ENCODE measurements at regions not wholly inside any gene's neighbourhood (a gene's known extent, or its start where the extent isn't known, plus 50 kb on each side); places are given as distances from the start of the nearest gene placed in this dataset.
"Not testable (repeated sequence)": the region's sequence is repeated elsewhere in the genome, so short reads cannot be mapped to it uniquely, and the experiment has no call there.

DNA sequence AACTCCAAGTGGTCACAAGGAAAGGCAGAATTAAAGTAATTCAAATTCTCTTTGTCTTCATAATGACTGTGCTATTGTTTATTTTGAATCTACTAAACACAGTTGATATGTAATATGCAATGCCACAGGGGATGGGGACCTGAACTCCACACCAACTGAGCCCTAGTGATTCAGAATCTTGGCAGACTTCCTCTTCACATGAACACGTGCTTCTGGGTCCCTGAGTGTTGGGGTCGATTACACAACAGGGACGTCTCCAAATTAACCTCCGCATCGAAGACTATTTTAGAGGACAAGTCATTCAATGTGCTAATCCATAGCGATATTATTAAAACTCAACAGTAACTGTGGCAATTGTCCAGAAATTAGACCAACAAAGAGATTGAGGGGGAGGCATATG lies 95.3 kb upstream of the CARD11 start:
- no peak for DNase-seq

DNA sequence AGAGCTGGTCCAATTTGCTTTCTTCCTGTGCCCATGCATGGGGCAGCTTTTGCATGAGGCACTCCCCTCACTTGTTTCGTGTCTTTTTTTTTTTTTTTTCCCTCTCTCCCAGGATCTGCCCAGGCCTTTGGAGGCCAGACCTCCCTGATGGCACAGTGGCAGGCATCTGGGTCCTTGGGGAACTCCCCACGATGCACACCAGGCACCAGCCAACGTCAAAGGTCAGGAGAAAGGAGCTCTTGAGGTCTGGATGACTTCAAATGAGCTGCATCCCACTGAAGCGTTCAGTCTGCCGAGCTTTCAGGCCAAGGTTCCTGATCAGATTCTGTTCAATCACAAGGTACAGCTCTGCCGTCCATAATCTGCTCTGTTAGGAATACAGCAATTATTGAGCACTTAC lies 97.2 kb upstream of the CARD11 start:
- DNase-seq: no peak

DNA sequence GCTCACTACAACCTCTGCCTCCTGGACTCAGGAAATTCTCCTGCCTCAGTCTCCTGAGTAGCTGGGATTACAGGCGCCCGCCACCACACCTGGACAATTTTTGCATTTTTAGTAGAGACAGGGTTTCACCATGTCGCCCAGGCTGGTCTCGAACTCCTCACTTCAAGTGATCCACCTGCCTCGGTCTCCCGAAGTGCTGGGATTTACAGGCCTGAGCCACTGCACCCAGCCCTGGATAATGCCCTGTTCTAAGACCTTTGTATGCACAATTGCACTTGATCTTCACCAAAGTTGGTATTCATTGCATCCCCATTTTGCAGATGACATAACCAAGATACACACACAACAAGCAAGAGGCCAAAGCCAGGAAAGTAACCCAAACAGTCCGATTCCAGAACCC lies 97.7 kb upstream of the CARD11 start:
- no peak for DNase-seq

DNA sequence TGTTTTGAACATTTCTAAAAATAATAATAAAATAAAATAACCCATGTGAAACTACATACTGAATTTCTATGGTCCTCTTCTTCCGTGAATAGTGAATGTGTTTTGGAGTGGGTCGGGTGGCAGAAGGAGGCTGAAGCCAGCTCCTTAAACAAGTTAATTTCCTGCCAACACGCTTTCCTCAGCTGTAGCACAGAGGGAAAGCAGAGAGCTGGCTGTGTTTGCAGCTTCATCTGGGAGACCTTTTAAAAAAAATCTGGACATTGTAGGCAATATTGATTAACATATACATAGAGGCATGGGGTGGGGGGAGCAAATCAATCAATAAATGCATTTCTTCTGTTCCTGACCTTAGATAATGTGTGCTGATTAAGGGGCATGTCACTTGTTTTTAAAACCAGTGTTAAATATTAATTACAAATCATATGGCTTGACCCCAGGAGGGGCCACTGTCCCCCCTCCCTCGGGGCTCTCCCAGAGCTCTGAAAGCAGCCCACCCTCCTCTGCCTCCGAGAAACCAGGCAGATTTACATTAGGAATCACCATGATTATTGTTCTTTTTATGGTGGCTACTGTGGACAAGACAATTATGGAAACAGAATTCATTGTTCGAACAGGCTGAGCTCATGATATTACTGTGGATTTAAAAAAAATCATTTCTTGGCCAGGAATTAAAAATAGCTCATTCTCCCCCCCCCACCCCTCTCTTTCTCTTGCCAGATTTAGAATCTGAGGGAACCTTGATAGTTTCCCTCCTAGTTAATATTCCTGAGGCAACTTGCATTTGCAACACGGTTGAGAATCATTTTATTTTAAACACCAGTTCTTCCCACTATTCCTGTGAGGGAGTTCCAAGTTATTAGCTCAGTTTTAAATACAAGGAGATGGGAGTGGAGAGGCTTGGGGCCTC lies 100.5 kb upstream of the CARD11 start:
- no peak for DNase-seq

DNA sequence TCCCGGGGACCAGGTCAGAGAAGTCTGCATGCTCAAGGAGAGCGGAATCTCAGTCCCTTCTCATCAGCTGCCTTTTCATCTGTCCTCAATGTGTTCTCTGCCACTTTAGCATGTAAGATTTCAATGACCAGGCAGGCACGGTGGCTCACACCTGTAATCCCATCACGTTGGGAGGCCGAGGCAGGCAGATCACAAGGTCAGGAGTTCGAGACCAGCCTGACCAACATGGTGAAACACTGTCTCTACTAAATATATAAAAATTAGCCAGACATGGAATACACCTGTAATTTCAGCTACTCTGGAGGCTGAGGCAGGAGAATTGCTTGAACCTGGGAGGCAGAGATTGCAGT lies 101.1 kb upstream of the CARD11 start:
- not testable (repeated sequence) for DNase-seq

DNA sequence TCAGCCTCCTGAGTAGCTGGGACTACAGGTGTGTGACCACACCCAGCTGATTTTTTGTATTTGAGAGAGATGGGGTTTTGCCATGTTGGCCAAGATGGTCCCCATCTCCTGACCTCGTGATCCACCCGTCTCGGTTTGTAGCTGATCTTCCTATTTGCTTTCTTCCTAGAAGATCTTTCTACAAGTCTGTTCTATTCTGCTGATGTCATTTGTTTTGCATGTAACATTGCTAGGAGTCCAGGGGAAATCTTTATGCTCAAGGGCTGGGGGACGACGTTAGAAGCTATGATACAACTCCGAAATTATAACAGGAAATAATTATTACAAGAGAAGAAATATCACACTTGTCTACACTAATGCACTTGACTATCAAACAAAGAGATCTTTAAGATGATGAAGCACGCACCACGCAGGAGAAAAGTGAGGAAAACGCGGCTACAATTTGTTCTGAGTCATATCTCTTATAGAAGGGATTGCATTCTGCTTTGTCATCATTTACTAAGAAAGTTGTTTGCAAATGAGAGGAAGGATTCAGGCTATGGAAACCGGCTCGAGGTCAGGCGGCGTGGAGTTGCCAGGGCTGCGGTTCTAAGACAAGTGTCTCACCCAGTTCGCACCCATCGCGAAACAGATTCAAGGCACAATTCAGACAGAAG lies 103.0 kb upstream of the CARD11 start:
- no peak for DNase-seq

DNA sequence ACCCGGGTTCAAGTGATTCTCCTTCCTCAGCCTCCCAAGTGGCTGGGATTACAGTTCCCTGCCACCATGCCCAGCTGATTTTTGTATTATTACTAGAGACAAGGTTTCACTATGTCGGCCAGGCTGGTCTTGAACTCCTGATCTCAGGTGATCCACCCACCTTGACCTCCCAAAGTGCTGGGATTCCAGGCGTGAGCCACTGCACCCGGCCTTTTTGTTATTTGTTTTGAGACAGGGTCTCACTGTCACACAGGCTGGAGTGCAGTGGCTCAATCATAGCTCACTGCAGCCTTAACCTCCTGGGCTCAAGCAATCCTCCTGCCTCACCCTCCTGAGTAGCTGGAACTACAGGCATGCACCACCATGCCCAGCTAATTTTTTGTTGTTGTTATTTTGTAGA lies 104.8 kb upstream of the CARD11 start:
- not testable (repeated sequence) for DNase-seq

DNA sequence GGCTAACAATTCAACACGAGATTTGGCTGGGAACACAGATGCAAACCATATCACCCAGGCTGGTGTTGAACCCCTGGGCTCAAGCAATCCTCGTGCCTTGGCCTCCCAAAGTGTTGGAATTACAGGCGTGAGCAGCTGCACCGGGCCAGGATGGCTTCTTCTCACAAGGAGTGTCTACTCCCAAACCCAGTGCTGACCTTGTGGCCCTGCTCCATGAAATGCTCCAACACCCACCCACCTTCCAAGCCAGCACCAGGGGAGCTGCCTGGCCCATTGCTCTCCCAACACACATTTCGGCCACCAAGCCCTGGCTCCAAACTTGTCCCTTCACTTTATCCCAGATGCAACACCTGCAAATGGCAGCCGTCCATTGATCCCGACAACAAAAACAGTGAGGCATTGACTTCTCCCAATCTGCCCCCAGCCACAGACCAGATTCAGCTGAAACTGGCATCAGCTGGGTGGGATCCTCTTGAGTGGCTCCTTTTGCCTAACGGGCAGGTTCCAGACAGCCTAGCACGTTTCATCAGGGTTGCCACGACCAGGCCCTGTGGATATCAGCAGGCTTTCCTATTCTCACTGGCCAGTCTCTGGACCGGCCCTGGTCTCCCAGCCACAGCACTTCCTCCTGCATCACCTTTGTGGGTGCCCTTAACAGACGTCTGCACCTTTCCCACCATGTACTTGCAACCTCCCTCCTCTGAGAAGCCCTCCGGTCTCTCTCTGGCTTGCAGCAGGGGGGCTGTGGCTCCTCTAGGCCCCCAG lies 105.7 kb upstream of the CARD11 start:
- DNase-seq: no peak

DNA sequence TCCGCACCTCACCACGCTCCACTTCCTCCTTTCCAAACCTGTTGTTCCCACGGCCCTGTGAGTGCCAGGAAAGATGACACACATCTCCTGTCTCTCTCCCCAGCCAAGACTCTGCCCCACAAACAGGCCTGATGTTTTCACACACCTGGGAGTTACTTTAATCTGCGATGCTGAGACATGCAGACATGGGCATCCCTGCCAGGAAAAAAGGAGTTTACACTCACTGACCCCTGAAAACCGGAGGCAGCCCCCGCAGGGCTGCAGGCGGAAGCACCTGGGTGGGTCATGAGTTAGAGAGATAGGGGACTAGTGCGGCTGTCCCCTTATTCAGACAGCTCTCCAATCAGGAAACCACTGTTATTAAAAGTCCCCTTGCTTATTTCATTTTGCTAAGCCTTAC lies 106.4 kb upstream of the CARD11 start:
- DNase-seq: no peak

DNA sequence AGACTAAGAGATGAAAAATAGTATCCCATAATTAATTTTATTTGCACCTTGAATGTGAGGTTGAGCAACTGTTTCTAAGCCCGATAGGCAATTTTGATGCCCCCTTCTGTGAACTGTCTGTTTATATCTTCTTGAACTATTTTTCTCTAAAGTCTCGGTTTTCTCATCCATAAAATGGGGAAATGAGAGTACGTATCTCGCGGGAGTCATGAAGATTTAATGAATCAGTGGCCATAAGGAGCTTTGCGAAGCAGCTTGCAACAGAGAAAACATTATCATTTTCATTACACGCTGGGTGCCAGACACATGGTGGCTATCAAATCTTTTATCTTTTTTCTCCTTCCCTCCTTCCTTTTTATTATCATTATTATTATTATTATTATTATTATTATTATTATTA lies 108.1 kb upstream of the CARD11 start:
- DNase-seq: no peak

DNA sequence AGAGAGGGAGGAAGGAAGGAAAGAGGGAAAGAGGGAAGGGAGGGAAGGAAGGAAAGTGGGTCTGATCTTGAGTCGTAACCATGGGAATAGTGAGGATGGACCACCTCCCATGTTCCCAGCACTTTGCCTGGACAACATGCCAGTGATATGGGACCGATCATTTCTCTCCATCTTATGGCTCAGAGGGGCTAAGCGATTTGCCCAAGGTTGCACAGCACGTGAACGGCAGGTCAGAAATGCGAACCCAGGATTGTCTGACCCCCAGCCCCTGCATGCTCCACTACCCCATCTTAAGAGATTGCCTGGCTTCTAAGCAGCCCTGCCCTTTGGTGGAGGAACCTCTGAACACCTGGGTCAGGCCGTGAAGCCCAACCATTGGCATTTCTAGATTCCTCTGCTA lies 109.0 kb upstream of the CARD11 start:
- DNase-seq: no peak

DNA sequence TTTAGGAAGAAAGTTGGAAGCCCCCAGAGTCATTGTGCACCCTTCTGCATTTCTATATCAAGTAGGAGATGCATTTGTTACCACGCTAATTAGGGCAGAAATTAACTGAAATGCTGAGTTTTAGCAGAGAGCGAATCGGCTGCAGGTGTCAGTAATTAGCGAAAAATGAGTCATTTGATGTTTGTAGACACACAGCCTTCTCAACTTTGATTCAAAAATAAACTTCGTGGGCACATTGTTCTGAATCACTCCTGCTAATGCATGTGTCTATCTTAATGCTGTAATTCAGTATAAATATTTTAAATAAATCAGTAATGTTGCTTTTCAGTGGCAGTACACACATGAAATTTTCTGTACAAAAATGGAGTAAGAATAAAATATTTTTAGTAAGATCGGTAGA lies 109.5 kb upstream of the CARD11 start:
- DNase-seq: no peak

DNA sequence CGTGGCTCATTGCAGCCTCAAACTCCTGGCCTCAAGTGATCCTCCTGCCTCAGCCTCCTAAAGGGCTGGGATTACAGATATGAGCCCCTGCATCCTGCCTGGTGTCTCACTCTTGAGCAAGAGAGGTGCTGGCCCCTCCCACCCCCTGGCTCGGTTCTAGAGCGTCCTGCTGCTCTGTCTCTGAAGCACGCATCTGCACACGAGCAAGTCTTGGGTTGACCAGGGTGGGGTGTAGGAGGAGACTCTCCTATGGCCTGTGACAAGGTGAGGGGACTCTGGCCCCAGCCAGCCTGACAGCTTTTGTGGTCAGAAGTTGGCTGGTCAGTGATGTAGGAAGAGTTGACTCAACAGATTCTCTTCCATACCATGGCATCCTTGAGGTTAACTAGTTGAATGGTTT lies 110.7 kb upstream of the CARD11 start:
- DNase-seq: no peak

DNA sequence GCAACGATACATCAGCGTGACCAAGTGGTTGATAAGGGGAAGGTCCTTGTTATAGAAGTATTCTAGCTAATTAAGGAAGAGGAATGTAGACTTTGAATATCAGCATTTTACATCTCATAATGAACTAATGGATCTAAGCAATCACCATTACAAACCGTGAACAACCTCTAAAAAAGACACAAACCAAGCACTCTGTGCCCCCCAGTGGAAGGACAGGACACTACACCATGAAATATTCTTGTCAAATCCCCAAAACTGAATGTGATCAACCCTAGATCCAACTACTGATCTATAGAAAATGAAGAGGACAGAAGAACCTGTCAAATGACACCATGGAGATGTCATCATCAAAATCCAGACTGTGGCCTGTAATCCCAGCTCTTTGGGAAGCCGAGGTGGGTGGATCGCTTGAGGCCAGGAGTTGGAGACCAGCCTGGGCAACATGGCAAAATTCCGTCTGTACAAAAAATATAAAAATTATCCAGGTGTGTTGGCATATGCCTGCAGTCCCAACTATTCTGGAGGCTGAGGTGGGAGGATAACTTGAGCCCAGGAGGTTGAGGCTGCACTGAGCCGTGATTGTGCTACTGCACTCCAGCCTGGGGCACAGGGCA lies 111.3 kb upstream of the CARD11 start:
- peak; percentile 36 to 51 for DNase-seq

DNA sequence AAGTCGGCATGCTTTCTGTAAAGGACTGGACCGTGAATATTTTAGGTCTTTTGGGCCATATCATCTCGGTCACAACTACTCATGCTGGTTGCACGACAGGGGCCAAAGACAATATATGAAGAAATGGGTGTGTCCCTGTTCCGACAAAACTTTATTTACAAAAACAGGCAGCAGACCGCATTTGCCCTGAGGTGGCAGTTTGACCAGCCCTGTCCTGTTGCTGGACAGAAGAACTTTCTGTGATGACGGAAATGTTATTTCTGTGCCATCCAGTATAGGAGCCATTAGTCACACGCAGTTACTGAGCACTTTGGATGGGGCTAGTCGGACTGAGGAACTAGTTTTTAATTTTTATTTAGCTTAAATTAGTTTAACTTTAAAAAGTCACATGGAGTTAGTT lies 112.8 kb upstream of the CARD11 start:
- no peak for DNase-seq

DNA sequence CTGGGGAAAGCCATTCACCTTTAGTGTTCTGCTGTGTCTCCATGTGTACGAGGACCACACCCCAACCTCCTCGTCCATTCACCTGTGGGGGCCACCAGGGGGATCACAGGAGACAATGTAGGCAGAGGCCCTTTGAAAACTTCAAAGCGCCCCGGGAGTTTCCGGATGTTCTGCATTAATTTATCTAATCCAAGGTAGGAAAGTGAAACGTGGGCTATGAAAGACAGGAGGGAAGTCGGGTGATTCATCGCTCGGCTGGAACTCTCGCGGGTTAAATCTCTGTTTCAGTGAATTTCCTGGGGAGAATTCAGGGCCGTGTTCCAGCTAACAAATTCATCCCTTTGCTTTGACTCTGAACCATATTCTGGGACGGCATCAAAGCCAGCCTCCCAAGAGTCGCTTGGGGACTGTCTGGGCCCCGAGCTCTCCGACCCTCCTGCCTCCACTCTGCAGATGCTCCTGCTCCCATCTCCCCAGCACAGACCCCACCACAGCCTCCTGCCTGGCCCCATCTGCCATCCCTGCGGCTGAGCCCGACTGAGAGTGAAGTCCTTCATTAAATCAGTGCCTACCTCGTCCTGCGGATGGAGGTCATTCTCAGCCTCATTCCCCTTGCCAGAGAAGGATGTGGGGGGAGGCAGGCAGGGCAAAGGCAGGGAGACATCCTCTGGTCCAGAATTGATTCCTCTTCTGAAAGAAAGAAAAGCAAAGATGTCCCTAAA lies 114.1 kb upstream of the CARD11 start:
- no peak for DNase-seq

DNA sequence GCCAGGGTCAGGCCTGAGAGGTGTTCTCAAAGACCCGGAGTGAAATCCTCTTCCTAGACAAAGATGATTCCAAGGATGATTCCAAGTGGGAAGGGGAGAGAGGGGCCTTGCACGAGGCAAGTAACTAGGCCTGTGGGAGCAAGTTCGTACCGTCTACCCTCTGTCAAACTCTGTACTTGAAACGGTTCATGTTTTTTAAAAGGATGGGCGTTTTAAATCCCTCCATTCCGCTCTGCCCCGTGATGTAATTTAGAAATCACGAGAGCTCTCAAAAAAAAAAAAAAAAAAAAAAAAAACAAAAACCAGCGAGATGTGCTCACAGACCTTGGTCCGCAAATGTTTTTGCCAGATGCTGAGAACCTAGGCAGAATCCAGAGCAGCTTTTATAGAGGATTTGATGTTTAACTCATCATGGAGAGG lies 114.7 kb upstream of the CARD11 start:
- no peak for DNase-seq

DNA sequence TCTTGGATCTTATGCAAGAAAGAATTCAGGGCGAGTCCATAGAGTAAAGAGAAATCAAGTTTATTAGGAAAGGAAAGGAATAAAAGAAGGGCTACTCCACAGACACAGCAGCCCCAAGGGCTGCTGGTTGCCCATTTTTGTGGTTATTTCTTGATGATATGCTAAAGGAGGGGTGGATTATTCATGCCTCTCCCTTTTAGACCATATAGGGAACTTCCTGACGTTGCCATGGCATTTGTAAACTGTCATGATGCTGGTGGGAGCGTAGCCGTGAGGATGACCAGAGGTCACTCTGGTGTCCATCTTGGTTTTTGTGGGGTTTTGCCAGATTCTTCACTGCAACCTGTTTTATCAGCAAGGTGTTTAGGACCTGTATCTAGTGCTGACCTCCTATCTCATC lies 115.4 kb upstream of the CARD11 start:
- DNase-seq: no peak

DNA sequence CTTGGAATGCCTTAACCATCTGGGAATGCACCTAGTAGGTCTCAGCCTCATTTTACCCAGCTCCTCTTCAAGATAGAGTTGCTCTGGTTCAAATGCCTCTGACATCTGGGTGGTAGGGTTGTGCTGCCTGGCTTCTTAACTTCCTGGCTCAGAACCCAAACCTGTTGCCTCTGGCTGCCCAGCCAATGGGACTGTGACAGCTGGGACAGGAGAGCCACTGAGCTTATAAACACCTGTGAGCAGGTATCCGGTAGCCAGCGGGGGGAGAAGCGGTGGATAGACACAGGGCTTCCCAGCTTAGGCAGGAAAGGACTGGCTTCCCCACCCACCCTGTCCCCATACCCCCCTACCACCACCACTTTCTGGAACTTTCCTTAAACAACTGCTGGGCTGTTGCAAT lies 115.8 kb upstream of the CARD11 start:
- DNase-seq: no peak

DNA sequence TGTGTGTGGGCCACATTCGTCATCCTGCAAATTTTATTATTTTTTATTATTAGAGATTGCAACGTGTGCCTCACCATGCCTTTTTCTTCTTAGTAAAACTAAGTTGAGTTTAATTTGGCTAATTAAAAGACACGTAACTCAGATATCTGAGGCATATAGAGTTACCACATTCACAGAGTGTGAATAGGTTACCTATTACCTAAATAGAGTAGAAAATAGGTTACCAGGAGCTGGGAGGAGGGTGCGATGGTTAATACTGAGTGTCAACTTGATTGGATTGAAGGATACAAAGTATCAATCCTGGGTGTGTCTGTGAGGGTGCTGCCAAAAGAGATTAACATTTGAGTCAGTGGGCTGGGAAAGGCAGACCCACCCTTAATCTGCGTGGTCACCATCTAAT lies 116.3 kb upstream of the CARD11 start:
- DNase-seq: not testable (repeated sequence)

DNA sequence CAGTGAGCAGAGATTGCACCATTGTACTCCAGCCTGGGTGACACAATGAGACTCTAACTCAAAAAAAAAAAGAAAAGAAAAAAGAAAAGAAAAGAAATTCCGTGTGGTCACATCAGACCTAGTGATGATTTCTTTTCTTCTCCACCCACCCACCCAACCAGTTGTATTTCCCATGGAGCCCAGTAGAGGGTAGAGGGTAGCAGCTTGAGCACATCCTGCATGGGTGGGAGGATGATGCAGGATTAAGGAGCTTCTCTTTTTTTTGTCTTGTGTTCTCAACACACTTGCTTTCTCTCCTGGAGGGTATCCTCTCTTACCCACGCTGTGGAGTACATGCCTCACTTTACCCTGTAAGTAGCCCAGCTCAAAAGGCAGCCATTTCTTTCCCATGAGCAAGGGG lies 118.6 kb upstream of the CARD11 start:
- peak in 1 of 2 experiments; percentile 11 for DNase-seq

DNA sequence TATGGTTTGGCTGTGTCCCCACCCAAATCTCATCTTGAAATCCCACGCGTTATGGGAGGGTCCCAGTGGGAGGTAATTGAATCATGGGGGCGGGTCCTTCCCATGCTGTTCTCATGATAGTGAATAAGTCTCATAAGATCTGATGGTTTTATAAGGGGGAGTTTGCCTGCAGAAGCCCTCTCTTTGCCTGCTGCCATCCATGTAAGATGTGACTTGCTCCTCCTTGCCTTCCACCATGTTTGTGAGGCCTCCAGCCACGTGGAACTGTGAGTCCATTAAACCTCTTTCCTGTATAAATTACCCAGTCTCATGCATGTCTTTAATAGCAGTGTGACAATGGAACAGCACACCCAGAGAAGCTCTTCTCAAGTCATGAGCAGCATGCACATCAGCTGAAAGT lies 119.1 kb upstream of the CARD11 start:
- not testable (repeated sequence) for DNase-seq

DNA sequence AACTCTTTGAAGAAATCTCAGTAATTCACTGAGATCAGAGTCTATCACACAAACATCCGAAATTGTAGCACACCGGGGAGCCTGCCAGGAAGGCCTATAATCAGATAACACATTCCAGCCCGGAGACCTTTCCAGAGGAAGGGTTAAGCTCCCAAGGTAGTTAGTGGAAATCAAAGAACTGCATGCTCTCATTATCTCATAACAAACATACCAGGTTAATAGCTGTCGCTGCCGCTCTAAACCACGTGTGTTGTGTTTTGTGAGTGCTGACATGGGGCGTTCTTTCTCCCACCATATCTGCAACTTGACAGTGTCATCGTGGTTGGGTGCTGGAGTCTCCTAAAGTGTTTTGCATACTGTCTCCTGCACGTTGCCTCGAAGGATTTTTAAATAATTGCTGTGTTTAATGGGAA lies 120.7 kb upstream of the CARD11 start:
- no peak for DNase-seq
